KOPT-K1 (cell line): ENCODE measurements at regions not wholly inside any gene's neighbourhood (a gene's known extent, or its start where the extent isn't known, plus 50 kb on each side); places are given as distances from the start of the nearest gene placed in this dataset.

Source experiments
- H3K27ac ChIP-seq: fragments of 200-600 bp; sonication (generic); 2 replicates; pipeline ENCODE4 v1.5.1; 2016; ENCODE audit warnings: antibody characterized with exemption, mild to moderate bottlenecking, low read depth, low read length; ENCODE audit not compliant: poor library complexity, severe bottlenecking
- H3K36me3 ChIP-seq: fragments of 200-600 bp; sonication (generic); 2 replicates; pipeline ENCODE4 v1.5.1; 2017; ENCODE audit warnings: antibody characterized with exemption, mild to moderate bottlenecking, low read length, moderate library complexity; ENCODE audit not compliant: insufficient read depth
- H3K9me3 ChIP-seq: fragments of 200-600 bp; sonication (generic); 2 replicates; pipeline ENCODE4 v1.5.1; 2017; ENCODE audit warnings: antibody characterized with exemption, low read length, mild to moderate bottlenecking; ENCODE audit not compliant: insufficient read depth, poor library complexity, severe bottlenecking

- Histone ChIP-seq H3K36me3 (no peaks in the 10 kb centered on the region), H3K27ac (no peak overlapping the region), H3K9me3 (no peaks in the 10 kb centered on the region)
Observed at GRCh38 chr4:160213366-160213765, 1110.5 kb downstream of the RAPGEF2 start.

- H3K27ac ChIP-seq = no peak overlapping the region
- H3K9me3 ChIP-seq = no peaks in the 10 kb centered on the region
- no peaks in the 10 kb centered on the region for H3K36me3 ChIP-seq
Observed at GRCh38 chr4:160217352-160217751, 1114.5 kb downstream of the RAPGEF2 start.

GRCh38 chr4:160224049-160224448 is 1121.2 kb downstream of the RAPGEF2 start:
- H3K9me3 ChIP-seq = no peaks in the 10 kb centered on the region
- no peaks in the 10 kb centered on the region for H3K36me3 ChIP-seq
- H3K27ac ChIP-seq = no peak overlapping the region

GRCh38 chr4:160233141-160233540 is 1130.3 kb downstream of the RAPGEF2 start:
- H3K36me3 ChIP-seq = no peaks in the 10 kb centered on the region
- no peak overlapping the region for H3K27ac ChIP-seq
- no peaks in the 10 kb centered on the region for H3K9me3 ChIP-seq

GRCh38 chr4:160235285-160235684 is 1132.4 kb downstream of the RAPGEF2 start:
- Histone ChIP-seq H3K36me3 (no peaks in the 10 kb centered on the region), H3K27ac (no peak overlapping the region), H3K9me3 (no peaks in the 10 kb centered on the region)

- no peaks in the 10 kb centered on the region for H3K9me3 ChIP-seq
- no peak overlapping the region for H3K27ac ChIP-seq
- no peaks in the 10 kb centered on the region for H3K36me3 ChIP-seq
Observed at GRCh38 chr4:160235771-160236170, 1132.9 kb downstream of the RAPGEF2 start.

GRCh38 chr4:160238790-160239189 is 1135.9 kb downstream of the RAPGEF2 start:
- Histone ChIP-seq H3K36me3 (no peaks in the 10 kb centered on the region), H3K9me3 (no peaks in the 10 kb centered on the region), H3K27ac (no peak overlapping the region)

GRCh38 chr4:160247091-160247656 is 1144.3 kb downstream of the RAPGEF2 start:
- no peaks in the 10 kb centered on the region for H3K36me3 ChIP-seq
- no peaks in the 10 kb centered on the region for H3K9me3 ChIP-seq
- H3K27ac ChIP-seq = no peak overlapping the region

GRCh38 chr4:160251522-160252170 is 1148.8 kb downstream of the RAPGEF2 start:
- no peaks in the 10 kb centered on the region for H3K9me3 ChIP-seq
- no peak overlapping the region for H3K27ac ChIP-seq
- no peaks in the 10 kb centered on the region for H3K36me3 ChIP-seq

GRCh38 chr4:160257318-160257717 is 1154.4 kb downstream of the RAPGEF2 start:
- no peak overlapping the region for H3K27ac ChIP-seq
- H3K9me3 ChIP-seq = no peaks in the 10 kb centered on the region
- no peaks in the 10 kb centered on the region for H3K36me3 ChIP-seq

- no peaks in the 10 kb centered on the region for H3K36me3 ChIP-seq
- H3K9me3 ChIP-seq = no peaks in the 10 kb centered on the region
- H3K27ac ChIP-seq = no peak overlapping the region
Observed at GRCh38 chr4:160265014-160265413, 1162.1 kb downstream of the RAPGEF2 start.

GRCh38 chr4:160265836-160266235 is 1163.0 kb downstream of the RAPGEF2 start:
- Histone ChIP-seq H3K27ac (no peak overlapping the region), H3K36me3 (no peaks in the 10 kb centered on the region), H3K9me3 (no peaks in the 10 kb centered on the region)

- Histone ChIP-seq H3K36me3 (no peaks in the 10 kb centered on the region), H3K27ac (no peak overlapping the region), H3K9me3 (peaks cover 4% of the 10 kb centered on the region)
Observed at GRCh38 chr4:160276785-160277325, 1174.0 kb downstream of the RAPGEF2 start.

- Histone ChIP-seq H3K9me3 (no peaks in the 10 kb centered on the region), H3K36me3 (no peaks in the 10 kb centered on the region), H3K27ac (no peak overlapping the region)
Observed at GRCh38 chr4:160283081-160283480, 1180.2 kb downstream of the RAPGEF2 start.

- Histone ChIP-seq H3K36me3 (no peaks in the 10 kb centered on the region), H3K9me3 (no peaks in the 10 kb centered on the region), H3K27ac (no peak overlapping the region)
Observed at GRCh38 chr4:160284516-160284915, 1181.6 kb downstream of the RAPGEF2 start.

- no peaks in the 10 kb centered on the region for H3K36me3 ChIP-seq
- H3K9me3 ChIP-seq = no peaks in the 10 kb centered on the region
- no peak overlapping the region for H3K27ac ChIP-seq
Observed at GRCh38 chr4:160286051-160286450, 1183.2 kb downstream of the RAPGEF2 start.
